Sigmoid colon (tissue), 4 donors: ENCODE measurements at regions not wholly inside any gene's neighbourhood (a gene's known extent, or its start where the extent isn't known, plus 50 kb on each side); places are given as distances from the start of the nearest gene placed in this dataset.

Source experiments
- EP300 ChIP-seq, 4 donors: sonication (generic); formaldehyde crosslinking; IDR thresholded peaks; one replicate each; pipeline ENCODE4 v1.6.1; 2017; ENCODE audit warnings: antibody characterized with exemption in 4 of 4
- POLR2A ChIP-seq, 2 donors: fragments of 450-650 bp; IDR thresholded peaks; one replicate each; pipeline ENCODE4 v1.6.1; 2016; ENCODE audit warnings: antibody characterized with exemption in 2 of 2, mild to moderate bottlenecking in 2 of 2, moderate library complexity in 2 of 2
- POLR2AphosphoS5 ChIP-seq, 4 donors: sonication (generic); formaldehyde crosslinking; IDR thresholded peaks; one replicate each; pipeline ENCODE4 v1.6.1; 2017; ENCODE audit warnings: antibody characterized with exemption in 4 of 4

DNA sequence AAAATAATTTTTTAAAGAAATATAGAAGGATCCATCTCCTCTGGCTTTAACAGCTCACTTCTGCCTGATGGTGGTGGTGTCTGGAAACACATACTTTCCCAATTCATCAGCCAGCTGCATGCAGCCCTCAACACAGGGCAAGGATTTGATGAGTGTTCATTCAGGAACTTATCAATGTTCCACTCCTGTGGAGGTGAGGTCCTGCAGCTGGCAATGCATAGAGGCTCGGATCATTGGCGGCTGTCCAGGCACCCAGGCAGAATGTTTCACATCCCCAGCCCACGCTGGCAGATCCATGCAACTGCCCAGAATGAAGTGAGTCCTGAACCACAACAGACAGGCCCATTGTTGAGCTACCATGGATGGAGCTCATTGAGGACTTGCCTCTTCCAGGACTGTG lies 55.2 kb upstream of the KCNMA1 start:
- TF ChIP-seq POLR2AphosphoS5 (IDR thresholded peaks at IDR 0.05) (no peak), EP300 (IDR thresholded peaks at IDR 0.05) (no peak), POLR2A (IDR thresholded peaks at IDR 0.05) (no peak)
